MV-4-11 (cell line): ENCODE measurements at regions not wholly inside any gene's neighbourhood (a gene's known extent, or its start where the extent isn't known, plus 50 kb on each side); places are given as distances from the start of the nearest gene placed in this dataset.

ENCODE experiments used
- DNase-seq: peaks from one replicate; lab custom pipeline; 2025; lab: John Stamatoyannopoulos, UW

DNA sequence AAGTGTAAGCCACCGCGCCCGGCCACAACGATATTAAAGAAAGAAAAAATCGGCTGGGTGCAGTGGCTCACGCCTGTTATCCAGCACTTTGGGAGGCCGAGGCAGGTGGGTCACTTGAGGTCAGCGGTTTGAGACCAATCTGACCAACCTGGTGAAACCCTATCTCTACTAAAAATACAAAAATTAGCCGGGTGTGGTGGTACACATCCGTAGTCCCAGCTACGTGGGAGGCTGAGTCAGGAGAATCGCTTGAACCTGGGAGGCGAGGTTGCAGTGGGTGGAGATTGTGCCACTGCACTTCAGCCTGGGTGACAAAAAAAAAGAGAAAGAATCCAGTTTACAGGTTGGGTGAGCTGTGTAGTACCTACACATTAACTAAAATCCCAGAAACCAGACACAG, 99.9 kb upstream of the CACNA1A start:
- no peak for DNase-seq

DNA sequence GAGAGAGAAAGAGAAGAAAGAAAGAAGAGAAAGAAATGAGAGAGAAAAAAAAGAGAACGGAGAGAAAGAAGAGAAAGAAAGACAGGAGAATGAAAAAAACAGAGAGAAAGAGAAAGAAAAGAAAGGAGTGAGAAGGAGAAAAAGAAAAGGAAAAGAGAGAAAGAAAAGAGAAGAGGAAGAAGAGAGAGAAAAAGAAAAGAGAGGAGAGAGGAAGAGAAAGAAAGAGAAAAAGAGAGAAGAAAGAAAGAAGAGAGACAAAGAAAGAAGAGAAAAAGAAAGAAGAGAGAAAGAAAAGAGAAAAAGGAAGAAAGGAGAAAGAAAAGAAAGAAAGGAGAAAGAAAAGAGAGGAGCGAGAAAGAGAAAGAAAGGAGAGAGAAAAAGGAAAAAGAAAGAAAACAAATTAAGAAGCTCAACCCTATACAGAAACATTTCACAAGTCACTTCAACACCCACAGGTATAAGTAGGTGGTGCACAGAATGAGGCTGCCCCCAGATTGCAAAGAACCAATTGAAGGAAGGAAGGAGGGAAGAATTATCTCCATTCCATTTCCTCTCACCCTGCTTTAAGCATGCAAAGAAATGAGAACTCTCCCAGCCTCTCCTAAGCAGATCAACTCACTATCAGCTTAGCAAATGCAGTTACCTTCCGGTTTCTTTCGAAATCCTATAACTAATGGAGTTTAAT, 98.8 kb upstream of the CACNA1A start:
- DNase-seq: no peak

DNA sequence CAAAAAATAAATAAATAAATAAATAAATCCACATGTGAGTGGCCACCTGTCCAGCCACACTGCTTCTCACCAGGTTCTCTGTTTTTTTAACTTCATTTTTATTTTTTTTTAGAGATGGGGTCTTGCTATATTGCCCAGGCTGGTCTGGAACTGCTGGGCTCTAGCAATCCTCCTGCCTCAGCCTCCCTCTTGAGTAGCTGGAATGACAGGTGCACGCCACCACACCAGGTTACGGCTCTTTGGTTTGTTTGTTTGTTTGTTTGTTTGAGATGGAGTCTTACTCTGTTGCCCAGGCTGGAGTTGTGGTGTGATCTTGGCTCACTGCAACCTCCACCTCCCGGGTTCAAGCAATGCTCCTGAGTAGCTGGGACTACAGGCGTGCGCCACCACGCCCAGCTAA, 94.5 kb upstream of the CACNA1A start:
- DNase-seq: no peak

DNA sequence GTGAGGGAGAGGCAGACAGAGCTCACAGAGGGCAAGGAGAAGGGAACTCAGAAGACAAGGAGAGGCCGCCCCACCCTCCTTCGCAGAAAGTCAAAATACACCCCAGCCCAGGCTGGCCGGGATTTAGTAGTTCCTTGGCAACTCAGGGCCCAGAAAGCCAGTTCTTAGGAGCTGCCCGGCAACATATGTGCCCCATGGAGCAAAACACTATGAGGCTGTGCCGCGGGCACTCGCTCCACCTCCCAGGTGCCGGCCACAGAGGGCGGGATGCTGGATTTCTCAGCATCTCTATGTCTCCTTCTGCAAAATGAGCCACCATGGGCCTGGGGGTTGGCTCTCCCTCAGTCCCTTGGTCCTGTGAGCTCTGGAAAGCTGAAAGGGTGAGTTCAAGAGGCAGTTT, 93.8 kb upstream of the CACNA1A start:
- DNase-seq: no peak

DNA sequence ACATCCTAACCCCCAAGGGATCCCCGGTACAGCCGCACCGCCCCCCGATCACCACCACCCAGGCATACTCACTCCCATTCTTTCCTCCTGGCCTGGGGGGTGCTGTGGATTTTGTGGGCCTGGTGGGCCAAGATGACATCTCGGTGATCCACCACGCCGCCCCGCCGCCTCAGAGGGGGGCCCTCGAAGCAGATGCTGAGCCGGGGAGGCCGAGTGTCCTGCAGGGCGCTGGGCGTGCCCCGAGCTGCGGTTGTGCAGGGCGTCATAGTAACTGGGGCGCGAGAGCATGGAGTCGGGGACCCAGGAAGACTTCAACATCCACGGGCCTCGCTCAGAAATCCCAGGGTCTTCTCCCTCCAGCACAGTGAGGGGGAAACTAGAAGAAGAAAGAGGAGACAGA, 93.4 kb upstream of the CACNA1A start:
- no peak for DNase-seq

DNA sequence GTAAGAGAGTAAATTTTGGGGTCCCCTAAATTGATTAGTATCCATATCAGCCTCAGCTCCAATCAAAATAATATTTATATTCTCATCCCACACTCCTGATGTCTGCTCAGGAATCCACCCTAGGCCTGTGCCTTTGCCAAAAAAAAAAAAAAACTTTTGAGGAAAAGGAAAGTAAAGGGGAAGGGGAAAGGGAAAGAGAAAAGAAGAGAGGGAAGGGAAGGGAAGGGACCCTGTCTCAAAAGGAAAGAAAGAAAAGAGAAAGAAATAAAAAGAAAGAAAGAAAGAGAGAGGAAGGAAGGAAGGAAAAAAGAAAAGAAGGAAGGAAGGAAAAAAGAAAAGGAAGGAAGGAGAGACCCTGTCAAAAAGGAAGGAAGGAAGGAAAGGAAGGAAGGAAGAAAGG, 91.8 kb upstream of the CACNA1A start:
- DNase-seq: no peak

DNA sequence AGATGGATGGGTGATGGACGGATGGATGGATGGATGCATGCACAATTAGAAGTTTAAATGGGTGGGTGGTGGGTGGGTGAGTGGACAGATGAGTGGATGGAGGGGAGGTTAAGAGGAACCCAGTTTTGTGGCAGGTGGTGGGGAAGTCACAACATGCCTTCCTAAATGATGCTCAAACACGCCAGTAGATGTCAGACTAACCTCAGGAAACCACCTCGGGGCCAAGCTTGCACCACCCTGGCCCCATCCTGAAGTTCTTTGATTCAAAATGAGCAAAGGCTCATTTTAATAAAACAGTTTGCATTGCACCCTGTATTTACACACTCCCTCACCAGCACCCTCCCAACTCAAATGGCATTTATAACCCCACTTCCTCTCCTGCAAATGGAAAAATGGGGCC, 91.4 kb upstream of the CACNA1A start:
- peak; percentile 56 for DNase-seq

DNA sequence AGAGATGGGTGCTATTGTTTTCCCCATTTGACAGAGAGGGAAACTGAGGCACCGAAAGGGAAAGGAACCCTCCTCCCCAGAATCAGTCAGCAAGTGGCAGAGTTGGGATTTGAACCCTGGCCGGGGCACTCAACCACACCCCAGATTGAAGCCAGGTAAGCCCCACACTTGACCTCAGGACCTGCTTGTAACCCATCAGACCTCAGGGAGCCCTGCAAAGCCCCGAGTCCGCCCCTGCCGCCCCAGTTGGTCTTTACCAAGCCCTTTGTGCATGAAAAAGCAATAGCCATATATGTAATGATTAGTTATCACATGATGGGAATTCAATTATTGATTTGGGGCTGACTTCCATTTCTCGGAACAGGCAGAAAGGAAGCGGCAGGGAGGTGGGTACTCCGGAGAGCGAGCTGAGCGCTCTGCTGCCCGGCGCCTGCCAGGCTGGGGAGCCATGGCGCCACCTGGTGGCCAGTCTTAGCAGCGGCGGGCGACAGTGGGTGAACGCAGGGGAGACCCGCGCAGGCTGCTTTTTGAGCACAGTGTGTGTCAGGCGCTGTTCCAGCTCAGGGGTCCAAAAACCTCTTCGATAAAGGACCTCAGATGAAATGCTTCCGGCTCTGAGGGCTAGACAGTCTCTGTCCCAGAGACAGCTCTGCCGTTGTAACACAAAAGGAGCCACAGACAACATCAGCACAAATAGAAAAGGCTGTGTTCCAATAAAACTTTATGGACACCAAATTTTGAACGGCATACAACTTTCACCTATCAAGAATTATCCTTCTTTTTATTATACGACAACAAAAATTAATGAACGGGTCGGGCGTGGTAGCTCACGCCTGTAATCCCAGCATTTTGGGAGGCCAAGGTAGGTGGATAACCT, 82.9 kb upstream of the CACNA1A start:
- peak; percentile 52 for DNase-seq

DNA sequence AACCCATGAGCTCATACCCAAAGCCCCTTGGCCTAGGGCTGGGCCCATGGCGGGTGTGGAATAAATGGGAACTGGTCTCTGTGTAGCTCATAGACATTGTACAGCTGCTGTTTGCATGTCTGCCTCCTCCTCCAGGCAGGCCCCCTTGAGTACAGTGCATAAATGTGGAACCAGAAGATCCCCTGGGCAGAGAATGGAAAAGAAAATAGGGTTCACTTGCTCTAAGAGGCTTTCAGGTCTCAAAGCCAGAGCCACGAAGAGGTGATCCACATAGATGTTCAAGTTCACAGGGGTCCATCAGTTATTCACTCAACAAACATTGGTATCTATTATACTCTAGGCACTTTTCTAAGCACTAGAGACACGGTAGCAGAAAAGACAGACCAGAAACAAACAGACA, 79.2 kb upstream of the CACNA1A start:
- DNase-seq: no peak

DNA sequence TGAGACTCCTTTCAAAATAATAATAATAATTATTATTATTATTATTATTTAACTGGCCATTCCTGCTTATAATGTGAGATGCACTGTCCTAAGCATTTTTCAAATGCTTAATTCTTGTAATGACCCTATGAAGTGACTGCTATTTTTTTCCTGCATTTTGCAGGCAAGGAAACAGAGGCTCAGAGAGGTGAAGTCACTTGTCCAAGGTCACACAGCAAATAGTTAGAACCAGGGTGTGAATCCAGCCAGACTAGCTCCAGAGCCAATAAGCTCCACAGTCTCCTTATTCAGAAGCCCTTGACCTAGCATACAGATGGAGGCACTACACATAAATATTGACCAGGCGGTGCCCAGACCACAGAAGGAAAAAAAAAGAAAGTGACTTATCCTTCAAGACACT, 77.5 kb upstream of the CACNA1A start:
- no peak for DNase-seq

DNA sequence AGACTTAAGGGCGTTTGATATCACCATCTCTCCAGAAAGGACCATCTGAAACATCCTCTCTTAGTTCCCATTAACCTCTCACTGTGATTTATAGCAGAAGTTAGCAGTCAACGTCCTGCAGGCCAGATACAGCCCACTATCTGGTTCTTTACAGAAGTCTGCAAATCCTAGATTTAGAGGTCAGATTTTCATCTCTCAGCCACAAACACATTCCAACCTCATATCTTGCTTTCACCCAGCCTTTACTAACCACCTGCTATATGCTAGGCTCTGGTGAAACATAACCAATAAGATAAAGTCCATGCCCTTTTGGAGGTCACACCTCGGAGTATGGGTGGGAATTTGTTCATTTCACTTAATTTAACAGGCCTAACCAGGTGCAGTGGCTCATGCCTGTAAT, 76.8 kb upstream of the CACNA1A start:
- no peak for DNase-seq

DNA sequence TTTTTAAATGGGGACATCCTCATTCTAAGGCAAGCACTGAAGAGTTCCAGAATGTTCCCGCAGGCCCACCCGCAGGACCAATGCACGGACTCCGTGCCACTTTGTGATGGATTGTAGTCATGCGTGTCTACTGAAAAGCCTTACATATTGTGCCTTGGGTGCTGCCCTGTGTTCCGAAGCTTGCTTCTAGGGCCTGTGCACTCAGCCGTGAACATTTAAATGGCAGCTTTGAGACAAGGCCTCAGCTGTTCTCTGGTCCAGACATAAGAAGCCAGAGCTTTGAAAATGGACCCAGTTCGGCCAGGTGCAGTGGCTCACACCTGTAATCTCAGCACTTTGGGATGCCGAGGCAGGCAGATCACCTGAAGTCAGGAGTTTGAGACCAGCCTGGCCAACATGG, 75.3 kb upstream of the CACNA1A start:
- DNase-seq: no peak

DNA sequence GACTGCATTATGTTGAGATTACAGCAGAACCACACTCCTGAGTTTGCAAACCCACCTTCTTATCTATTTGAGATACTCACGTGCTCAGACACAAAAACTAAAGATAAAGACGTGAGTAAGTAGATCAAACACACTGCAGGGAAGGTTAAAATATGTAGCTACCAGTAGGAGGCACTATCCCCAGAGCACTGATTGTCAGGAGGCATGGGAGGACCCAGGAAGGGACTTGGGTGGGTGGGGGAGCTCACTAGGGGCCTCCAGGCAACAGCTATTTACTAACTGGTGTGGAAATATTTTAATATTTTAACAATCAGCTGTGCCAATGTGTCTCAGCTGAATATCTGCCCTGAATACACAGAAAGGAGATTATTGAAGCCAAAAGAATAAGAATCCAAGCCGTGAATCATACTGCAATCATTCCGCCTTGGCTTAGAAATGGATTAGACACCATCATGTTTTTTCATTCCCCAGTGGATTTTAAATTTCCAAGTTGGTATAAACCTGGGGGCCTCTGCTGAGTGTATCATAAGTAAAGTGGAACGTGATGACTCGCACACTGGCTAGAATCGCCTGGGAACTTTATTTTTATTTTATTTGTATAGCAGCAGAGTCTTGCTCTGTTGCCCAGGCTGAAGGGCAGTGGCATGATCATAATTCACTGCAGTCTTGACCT, 73.2 kb upstream of the CACNA1A start:
- no peak for DNase-seq

DNA sequence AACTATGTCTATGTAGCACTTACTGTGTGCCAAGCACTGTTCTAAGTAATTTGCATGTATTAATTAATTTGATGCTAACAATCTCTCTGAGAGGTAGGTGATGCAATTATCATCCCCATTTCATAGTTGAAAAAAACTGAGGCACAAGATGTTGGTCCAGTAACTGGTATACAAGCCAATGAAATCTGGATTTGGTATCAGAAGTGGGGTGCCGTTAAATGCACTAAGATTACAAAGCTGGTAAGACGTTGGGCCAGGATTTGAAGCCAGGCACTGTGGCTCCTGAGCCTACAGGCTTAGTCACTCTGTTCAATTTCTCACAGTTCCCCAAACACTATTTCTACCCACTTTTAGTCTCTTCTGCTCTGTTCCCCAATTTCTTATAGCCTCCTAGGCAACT, 70.4 kb upstream of the CACNA1A start:
- no peak for DNase-seq

DNA sequence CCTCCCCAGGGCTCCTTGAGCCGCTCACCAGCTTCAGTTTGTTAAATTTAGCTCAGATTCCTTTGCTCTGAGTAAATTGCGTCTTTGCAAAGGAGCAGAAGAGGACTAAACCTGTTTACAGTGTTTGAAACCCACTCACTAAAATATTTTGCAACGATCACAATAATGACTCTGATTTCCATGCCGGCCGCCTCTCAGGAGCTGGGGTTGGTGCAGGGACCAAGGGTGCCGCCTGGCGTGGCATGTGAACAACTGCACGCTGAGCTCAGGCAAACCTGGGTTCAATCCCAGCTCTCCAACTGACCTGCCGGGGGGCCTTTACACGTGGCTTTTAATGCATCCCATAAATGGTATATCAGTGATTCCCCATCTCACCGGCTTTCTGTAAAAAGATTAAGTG, 68.7 kb upstream of the CACNA1A start:
- DNase-seq: no peak

DNA sequence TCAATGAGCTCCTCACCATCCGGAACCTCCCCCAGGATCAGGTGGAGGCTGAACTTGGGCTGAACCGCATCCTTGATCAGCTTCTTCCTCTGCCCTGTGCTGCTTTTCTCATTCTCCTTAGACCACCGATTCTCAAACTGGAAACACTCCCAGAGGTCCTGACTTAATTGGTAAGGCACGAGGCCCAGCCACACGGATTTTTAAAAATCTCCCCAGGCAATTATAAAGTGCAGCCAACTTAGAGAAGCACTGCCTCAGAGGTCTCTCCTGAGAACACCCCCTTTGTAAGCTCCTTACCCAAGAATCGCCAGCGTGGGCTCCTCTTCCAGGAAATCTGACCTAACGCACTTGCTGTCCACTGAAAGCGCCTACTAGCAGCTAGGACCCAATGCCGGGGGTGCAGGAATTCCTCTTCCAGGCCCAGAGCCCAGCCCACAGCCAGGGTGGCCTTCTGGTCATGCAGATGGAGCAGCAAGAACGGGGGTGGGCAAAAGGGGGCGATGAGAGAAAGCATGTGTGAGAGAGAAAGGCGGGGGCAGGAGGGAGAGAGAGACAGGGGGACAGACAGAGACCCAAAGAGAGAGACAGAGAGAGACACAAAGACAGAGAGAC, 66.9 kb upstream of the CACNA1A start:
- DNase-seq: no peak

DNA sequence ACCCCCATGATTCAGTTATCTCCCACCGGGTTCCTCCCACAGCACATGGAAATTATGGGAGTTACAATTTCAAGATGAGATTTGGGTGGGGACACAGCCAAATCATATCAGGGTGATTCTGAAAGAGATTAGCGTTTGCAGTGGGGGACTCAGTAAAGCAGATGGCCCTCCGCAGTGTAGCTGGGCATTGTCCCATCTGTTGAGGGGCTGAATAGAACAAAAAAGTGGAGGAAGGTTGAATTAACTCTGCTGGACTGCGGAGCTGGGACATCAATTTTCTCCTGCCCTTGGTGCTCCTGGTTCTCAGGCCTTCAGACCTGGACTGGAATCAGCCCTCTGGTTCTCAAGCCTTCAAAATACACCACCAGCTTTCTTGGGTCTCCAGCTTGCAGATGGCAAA, 55.2 kb upstream of the CACNA1A start:
- DNase-seq: no peak

DNA sequence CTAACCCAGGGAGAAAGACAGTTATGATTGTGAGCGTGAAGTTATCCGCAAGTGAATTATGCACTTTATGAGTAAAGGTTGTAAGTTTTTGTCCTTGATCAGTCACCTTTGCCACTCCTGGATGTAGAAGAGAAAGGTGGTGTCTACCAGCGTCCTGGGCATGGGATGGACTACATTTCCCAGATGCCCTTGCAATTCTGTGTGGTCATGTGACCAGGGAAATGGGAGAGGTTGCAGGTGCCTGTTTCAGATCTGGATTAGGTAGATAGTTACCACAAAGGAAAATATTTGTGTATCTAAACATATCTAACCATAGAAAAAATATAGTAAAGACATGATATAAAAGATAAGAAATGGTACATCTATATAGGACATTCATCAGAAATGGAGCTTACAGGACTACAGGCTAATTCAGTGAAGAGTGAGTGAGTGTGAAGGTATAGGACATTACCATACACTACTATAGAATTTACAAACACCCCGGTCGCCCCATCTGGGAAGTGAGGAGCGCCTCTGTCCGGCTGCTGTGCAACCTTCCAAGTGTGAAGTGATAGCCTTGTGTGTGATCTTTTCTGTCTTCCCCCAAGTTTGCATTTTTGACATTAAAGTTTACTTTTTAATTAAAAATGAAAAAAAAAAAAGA, 51.6 kb upstream of the CACNA1A start:
- DNase-seq: no peak

DNA sequence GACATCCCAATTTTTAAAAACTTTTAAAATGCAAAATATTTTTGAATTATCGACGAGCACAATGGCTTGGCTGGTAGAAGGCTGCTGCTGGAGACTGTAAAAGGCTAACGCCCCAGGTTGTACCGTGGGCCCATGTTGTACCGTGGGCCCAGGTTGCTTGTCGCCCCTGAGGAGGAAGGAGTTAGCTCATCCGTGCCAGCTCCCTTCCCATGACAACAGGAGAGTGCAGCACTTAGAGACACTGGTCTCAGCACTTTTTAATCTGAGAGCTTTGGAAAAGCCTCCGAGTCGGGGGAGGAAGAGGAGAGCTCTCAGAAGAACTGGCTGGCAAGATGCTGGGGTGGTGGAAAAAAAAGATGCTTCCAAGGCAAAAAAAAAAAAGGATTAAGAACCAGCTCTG, 50.3 kb upstream of the CACNA1A start:
- DNase-seq: no peak
